ENCODE measurements at regions not wholly inside any gene's neighbourhood (a gene's known extent, or its start where the extent isn't known, plus 50 kb on each side); places are given as distances from the start of the nearest gene placed in this dataset.
"Not testable (repeated sequence)": the region's sequence is repeated elsewhere in the genome, so short reads cannot be mapped to it uniquely, and the experiment has no call there.

- no peak for TF ChIP-seq ZBTB43 (CRISPR knock-in tag; IDR thresholded peaks at IDR 0.05)
- TF ChIP-seq JAZF1 (CRISPR knock-in tag; IDR thresholded peaks at IDR 0.05) = no peak
- no peak for TF ChIP-seq TEAD4 (CRISPR knock-in tag; IDR thresholded peaks at IDR 0.05)
Observed at GRCh38 chr6:82801083-82801482, 264.6 kb downstream of the UBE3D start (continued).

GRCh38 chr6:82816243-82816642, 249.4 kb downstream of the UBE3D start:
- H3K9me3 Mint-ChIP-seq; DNase-seq (ENCODE audit: low spot score); H3K4me3 Mint-ChIP-seq; ATAC-seq; H3K36me3 Mint-ChIP-seq; H3K27ac Mint-ChIP-seq; POLR2A ChIA-PET; CTCF ChIA-PET; H3K27me3 Mint-ChIP-seq (ENCODE audit: low read depth); H3K4me1 Mint-ChIP-seq: not testable (repeated sequence)

- no peak for TF ChIP-seq PREB (CRISPR knock-in tag; IDR thresholded peaks at IDR 0.05; ENCODE audit: borderline replicate concordance)
- TF ChIP-seq KAT7 (CRISPR knock-in tag; IDR thresholded peaks at IDR 0.05; ENCODE audit: borderline replicate concordance) = no peak
- TF ChIP-seq ZNF121 (CRISPR knock-in tag; IDR thresholded peaks at IDR 0.05) = no peak
- TF ChIP-seq CTCF (IDR thresholded peaks at IDR 0.05) = no peak
- no peak for TF ChIP-seq ELF4 (CRISPR knock-in tag; IDR thresholded peaks at IDR 0.05; ENCODE audit: low read depth)
- no peak for TF ChIP-seq ZNF423 (CRISPR knock-in tag; IDR thresholded peaks at IDR 0.05)
- no peak for TF ChIP-seq ETV6 (CRISPR knock-in tag; IDR thresholded peaks at IDR 0.05)
- no peak for TF ChIP-seq NFE2L1 (CRISPR knock-in tag; IDR thresholded peaks at IDR 0.05)
- no peak for TF ChIP-seq ZNF671 (CRISPR knock-in tag; IDR thresholded peaks at IDR 0.05)
- no peak for TF ChIP-seq HMGXB4 (CRISPR knock-in tag; IDR thresholded peaks at IDR 0.05)
- no peak for TF ChIP-seq E2F4 (CRISPR knock-in tag; IDR thresholded peaks at IDR 0.05; ENCODE audit: borderline replicate concordance, low read depth)
- no peak for TF ChIP-seq MYBL2 (CRISPR knock-in tag; IDR thresholded peaks at IDR 0.05)
- no peak for TF ChIP-seq TEAD4 (CRISPR knock-in tag; IDR thresholded peaks at IDR 0.05)
- TF ChIP-seq ZNF425 (CRISPR knock-in tag; conservative IDR thresholded peaks at IDR 0.05) = no peak
- TF ChIP-seq TCF7 (CRISPR knock-in tag; IDR thresholded peaks at IDR 0.05; ENCODE audit: low read depth) = no peak
- no peak for TF ChIP-seq ESRRA (CRISPR knock-in tag; IDR thresholded peaks at IDR 0.05; ENCODE audit: borderline replicate concordance)
- TF ChIP-seq NR3C1 (CRISPR knock-in tag; conservative IDR thresholded peaks at IDR 0.05; ENCODE audit: low read depth) = no peak
- no peak for TF ChIP-seq ZNF317 (CRISPR knock-in tag; IDR thresholded peaks at IDR 0.05; ENCODE audit: borderline replicate concordance, low read depth)
- POLR2A ChIA-PET = no interaction called here
- Mint-ChIP-seq H3K4me1 (no peaks in the 10 kb centered on the region), H3K36me3 (no peaks in the 10 kb centered on the region), H3K9me3 (peaks cover 9% of the 10 kb centered on the region), H3K27me3 (ENCODE audit: low read depth) (no peaks in the 10 kb centered on the region), H3K4me3 (no peak overlapping the region), H3K27ac (no peak overlapping the region)
- ATAC-seq = no peak
- no peak for DNase-seq (ENCODE audit: low spot score)
- CTCF ChIA-PET = no interaction called here
Observed at GRCh38 chr6:82818727-82819126, 246.9 kb downstream of the UBE3D start.
